ENCODE measurements at regions not wholly inside any gene's neighbourhood (a gene's known extent, or its start where the extent isn't known, plus 50 kb on each side); places are given as distances from the start of the nearest gene placed in this dataset.

GRCh38 chr12:31906557-31907301, 52.5 kb upstream of the RESF1 start:
- no peak for TF ChIP-seq CTCF (IDR thresholded peaks at IDR 0.05; ENCODE audit: low read length)
- no peak for TF ChIP-seq EZH2 (optimal IDR thresholded peaks at IDR 0.05; ENCODE audit: low read depth, low read length)
- no peak for TF ChIP-seq EZH2phosphoT487 (IDR thresholded peaks at IDR 0.05; ENCODE audit: low read length)

Data from MM.1S (cell line).